ENCODE measurements at regions not wholly inside any gene's neighbourhood (a gene's known extent, or its start where the extent isn't known, plus 50 kb on each side); places are given as distances from the start of the nearest gene placed in this dataset.

DNA sequence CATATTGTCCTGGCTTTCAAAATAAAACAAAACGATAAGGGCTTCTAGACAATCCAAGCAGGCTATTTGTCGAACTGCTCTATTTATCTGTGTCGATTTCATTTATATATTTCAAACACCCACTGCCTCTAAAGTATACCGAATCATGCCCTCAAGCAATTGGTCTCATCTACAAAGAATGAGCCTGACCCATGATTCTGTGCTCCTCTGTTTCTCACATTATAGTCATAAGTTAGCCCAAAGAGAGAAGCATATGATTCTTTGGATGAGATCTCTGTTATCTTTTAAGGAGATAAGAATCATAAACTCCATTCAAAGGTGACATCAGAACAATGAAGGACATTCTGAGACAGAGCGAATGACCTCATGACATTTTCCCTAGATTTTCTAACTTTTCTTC, 191.1 kb downstream of the MAP2K6 start:
- ATAC-seq: no peak
- DNase-seq (ENCODE audit: low spot score): no peak

DNA sequence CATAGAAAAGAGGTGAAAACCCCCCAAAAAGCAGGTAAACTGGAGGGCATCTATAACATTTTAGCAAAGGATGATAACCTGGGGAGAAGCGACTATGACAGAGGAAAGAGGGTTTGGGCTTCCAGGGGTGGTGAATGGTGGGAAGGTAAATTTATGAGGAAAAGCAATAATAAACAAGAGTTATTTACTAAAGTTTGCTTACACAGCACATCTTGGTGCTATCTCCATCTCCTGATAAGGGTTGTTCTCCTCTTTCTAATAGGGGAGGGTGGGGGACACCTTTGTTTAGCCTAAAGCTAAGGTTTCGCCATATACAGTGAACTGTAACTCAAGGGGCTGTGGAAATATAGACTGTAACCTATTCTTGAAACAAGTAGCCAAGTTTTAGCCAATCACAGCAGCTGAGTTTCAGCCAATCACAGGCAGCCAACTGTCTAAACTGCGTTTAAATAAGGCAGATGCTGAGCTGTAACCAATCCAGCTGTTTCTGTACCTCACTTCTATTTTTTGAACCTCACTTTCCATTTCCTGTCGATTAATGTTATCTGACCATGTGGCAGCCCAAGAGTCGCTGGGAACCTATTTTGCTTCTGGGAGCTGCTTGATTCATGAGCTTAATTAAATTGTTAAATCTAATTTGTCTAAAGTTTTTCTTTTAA, 191.8 kb downstream of the MAP2K6 start:
- ATAC-seq: no peak

DNA sequence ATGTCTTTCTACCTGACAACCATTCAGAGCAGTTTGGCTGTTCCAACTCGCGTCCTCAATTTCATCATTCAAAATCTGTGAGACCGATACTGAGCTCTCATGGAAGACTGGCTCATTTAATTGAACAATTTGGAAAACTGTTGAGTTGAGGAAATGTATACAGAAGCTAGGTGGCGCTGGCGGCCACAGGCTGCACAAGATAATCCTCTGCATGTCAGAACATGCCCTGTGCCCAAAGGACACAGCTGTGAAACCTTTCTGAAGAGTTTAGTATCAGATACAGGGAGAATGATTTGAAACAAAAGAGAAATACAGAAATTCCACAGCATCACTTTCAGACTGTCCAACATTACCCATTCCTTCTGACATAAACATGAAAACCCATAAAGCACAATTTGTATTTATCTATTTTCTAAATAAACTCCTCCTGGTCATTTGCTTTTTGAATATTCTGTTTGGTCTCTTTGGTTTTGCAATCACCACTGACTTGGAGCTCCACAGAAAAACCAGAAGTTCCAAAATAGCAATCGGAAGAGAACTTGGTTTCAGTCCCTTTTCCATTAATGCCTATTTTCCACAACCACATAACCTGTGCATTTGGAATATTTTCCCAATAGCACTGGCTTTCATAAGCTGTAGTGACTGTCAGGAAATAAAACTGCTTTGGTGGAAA, 192.8 kb downstream of the MAP2K6 start:
- ATAC-seq (peak; percentile 98), DNase-seq (ENCODE audit: low spot score) (peak; percentile 67)

More for the DNA sequence above, 191.8 kb downstream of the MAP2K6 start:
- no peak for DNase-seq (ENCODE audit: low spot score)

GRCh38 chr17:69608141-69608540, 193.6 kb downstream of the MAP2K6 start:
- ATAC-seq (no peak), DNase-seq (ENCODE audit: low spot score) (no peak)

- no peak for ATAC-seq
Measured at GRCh38 chr17:69608808-69609472, 194.4 kb downstream of the MAP2K6 start.

DNA sequence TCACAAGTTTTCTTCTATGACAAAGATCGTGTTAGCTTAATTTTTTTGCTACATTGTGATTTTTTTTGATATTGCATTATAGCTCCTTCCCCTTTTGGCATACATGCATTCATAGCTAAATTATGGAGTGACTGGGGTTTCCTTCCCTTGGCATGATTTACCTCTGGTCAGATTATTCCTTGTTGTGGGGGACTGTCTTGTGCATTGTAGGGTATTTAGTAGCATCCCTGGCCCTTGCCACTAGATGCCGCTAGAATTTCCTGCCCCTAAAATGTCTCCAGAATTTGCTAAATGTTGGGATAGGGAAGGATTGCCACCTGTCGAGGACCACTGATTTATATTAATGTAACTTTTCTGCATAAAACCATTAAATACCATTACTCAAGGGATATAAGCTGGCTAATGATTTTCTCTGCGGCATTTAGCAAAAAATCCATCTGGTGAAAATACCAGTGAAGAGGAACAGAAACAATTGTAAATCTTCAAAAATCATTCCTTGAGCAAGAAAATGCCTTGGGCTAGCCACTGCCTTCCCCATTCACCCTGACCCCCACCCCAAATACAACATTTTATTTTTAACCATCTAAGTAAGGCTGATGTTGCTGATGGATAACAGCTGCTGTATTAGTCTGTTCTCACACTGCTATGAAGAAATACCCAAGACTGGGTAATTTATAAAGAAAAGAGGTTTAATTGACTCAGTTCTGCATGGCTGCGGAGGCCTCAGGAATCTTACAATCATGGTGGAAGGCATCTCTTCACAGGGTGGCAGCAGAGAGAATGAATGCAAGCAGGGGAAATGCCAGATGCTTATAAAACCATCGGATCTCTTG, 195.2 kb downstream of the MAP2K6 start:
- ATAC-seq: peak; percentile 69
- DNase-seq (ENCODE audit: low spot score): no peak

More at GRCh38 chr17:69608808-69609472, 194.4 kb downstream of the MAP2K6 start:
- DNase-seq (ENCODE audit: low spot score): no peak

- DNase-seq (ENCODE audit: low spot score) (no peak), ATAC-seq (no peak)
Measured at GRCh38 chr17:69620363-69620762, 205.9 kb downstream of the MAP2K6 start.

- DNase-seq (ENCODE audit: low spot score) (no peak), ATAC-seq (no peak)
Measured at GRCh38 chr17:69625474-69625873, 211.0 kb downstream of the MAP2K6 start.

DNA sequence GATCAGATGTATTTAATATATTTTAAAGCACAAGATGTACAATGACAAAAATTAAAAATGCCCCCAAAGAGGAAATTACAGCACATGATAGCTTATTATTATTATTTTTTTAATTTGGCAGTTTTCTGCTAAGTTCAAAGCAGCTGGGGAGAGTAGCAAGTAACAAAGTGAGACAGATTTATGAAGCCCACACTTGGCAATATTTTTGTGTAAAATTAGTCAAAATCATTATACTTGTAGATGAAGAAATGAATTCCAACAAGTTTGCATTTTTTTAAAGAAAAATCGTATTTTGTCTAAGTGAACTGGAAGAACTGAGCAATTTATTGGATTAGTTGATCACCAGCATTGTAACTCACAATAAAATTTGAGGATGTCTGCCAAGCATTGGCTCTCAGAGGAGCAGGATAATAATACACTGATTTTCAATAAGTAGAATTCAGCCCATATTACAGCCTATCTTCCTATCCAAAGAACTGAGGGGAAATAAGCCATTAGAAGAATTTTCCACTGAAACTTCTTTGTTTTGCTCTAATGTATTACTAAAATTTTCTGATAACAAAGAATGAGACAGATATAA, 215.6 kb downstream of the MAP2K6 start:
- ATAC-seq (no peak), DNase-seq (ENCODE audit: low spot score) (no peak)

DNA sequence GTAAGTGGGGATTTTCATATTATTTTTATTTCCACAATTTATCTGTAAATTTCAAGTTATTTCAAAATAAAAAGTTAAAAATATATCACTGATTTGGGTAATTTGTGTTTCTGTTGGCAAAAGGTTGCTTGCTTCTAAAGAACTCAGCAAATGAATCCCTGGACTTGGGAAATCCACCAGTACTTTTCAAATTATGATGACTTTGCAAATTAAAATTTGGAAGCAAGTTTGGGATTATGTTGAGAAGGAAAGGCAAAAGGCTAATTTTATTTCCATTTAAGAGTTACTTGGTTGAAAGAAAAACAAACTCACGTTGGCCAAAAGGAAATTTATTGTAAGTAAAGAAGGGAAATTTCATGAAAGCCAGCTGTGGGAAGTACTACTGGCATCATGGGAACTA, 220.3 kb downstream of the MAP2K6 start:
- DNase-seq (ENCODE audit: low spot score) (no peak), ATAC-seq (no peak)

- no peak for DNase-seq (ENCODE audit: low spot score)
- no peak for ATAC-seq
Measured at GRCh38 chr17:69637446-69638156, 223.1 kb downstream of the MAP2K6 start.

DNA sequence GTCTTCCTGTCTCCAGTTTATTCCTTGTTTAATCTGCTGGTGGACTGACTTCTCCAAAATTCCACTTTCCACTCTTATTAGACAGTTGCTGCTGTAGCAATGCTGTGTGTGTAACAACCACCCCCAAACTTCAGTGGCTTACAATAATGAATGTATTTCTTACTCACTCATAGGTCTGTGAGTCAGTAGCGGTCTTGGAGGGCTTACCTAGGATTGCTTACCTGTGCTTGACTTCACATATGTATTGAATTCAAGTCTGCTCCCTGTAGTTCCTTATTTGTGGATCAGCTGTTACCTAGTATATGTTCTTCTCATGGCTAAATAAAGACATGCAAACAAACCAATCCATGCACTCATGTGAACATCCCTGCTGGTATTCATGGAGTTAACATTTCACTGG, 224.6 kb downstream of the MAP2K6 start:
- ATAC-seq: no peak
- DNase-seq (ENCODE audit: low spot score): no peak

DNA sequence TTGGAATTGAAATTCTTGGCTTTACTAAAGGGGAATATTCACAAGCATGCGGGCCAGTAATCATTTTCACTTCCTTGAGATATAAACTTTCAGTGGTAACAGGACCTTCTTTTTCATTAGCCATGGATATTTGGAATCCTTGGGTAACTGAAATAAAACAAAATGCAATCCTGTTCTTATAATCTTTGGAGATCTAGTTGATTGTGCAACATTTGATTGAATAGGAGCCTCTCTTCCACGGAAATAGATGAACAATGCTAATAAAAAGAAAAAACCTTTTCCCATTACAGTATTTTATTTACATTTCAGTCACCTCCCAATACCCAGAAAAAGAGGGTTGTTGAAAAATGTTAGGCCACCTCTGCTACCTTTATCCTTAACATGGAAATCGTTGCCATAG, 225.6 kb downstream of the MAP2K6 start:
- DNase-seq (ENCODE audit: low spot score): no peak
- ATAC-seq: no peak

DNA sequence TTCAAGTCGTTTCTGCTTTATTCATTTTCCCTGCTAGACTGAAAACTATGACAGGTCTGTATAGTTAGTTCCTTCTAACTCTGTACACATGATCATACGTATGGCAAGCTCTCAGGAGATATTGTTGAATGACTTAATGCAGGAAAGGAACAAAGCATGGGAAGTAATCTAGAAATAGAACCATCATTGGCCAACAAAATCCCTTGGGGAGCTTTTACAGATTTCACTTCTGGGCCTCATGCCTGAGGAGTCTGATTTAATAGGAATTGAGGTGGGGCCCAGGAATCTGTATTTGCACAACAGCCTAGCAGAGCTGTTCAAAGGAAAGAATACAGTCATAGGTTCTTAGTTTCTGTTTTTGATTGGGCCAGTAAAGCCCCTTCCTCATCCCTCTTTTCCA, 229.2 kb downstream of the MAP2K6 start:
- DNase-seq (ENCODE audit: low spot score) (no peak), ATAC-seq (no peak)

DNA sequence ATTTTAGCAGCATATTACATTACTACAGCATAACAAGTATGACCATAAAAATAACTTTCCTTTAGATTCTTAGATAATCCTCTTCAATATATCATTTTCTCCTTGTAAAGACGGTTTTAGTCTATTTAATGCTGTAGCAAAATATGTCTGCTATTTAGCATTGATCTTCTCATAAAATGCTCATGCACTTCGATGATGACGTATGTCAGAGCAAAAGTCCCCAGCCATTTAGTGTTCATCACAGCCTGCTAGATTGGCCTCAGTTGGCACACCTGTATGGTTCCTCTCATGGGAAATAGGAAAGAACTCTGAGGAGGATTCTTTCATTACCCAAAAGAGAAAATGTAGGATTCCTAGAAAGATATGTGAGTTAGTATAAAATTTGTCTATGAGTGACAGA, 232.2 kb downstream of the MAP2K6 start:
- ATAC-seq: no peak
- no peak for DNase-seq (ENCODE audit: low spot score)

- DNase-seq (ENCODE audit: low spot score): no peak
- ATAC-seq: no peak
Measured at GRCh38 chr17:69650881-69651280, 236.4 kb downstream of the MAP2K6 start.

DNA sequence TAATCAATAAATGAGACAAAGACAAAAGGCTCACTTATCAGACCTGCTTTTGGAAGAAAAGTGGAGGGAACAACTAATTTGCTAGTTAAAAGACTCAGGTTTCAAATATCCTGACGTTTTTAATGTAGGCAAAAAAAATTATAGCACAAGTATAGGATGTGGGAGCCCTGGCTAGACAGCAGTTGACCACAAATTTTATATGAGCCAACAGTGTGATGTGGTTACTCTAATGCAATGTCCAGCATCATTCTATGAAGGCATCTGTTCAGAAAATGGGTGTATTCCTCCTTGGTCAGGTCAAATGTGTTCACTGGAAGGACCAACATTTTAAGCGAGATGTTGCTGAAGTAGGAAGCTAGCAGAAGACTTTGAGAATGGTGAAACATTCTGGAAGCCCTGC, 237.4 kb downstream of the MAP2K6 start:
- DNase-seq (ENCODE audit: low spot score): no peak
- ATAC-seq: no peak

GRCh38 chr17:69654981-69655855, 240.7 kb downstream of the MAP2K6 start:
- no peak for ATAC-seq
- no peak for DNase-seq (ENCODE audit: low spot score)

GRCh38 chr17:69655902-69656301, 241.4 kb downstream of the MAP2K6 start:
- DNase-seq (ENCODE audit: low spot score): no peak
- ATAC-seq: no peak

Measured in left lobe of liver (tissue), 2 donors.